EL (cell line): ENCODE measurements at regions not wholly inside any gene's neighbourhood (a gene's known extent, or its start where the extent isn't known, plus 50 kb on each side); places are given as distances from the start of the nearest gene placed in this dataset.

Experiments used
- DNase-seq: peaks from one replicate; pipeline ENCODE4 v3.0.0-alpha.2; 2016

- DNase-seq, result no peak
Measured at GRCh38 chr9:28887188-28887884, 1314.1 kb upstream of the C9orf72 start.

GRCh38 chr9:28888806-28889205 is 1315.5 kb upstream of the C9orf72 start:
- DNase-seq, result no peak

DNA sequence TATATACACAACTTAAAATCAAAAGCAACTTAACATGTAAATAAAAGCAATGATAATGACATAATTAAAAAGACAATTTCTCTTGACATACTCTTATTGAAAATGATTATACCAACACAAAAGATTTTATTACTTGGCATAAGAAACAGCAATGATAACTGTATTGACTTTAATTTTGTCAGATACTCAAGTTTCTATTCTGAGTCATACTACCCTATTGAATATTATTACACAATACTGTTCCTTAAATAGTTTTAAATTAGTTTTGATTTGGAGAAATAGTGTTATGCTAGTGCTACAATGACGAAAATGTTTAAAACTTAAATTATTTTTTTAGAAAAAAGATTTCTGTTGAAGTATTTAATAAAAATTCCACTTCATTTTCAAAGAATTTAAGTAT is 1319.3 kb upstream of the C9orf72 start:
- DNase-seq, result no peak

DNA sequence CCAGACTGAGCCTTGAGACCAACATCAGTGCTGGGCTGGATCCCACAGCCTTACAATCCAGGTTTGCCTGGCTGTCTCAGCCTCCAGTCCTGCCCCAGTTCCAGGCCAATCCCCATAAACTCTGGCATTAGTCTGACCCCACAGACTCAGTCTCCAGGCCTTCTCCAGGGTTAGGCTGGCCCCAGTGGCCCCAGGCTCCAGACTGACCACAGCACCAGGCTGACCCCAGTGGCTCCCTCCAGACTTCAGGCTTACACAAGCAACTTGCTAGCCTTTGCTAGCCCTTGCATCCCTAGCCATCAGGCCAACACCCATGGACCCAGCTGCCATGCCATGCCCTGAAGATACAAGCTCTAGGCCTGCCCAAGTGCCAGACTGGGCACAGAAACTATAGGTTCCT is 1326.0 kb upstream of the C9orf72 start:
- no peak for DNase-seq

GRCh38 chr9:28899926-28900325 is 1326.6 kb upstream of the C9orf72 start:
- no peak for DNase-seq

- no peak for DNase-seq
Measured at GRCh38 chr9:28900406-28900805, 1327.1 kb upstream of the C9orf72 start.

DNA sequence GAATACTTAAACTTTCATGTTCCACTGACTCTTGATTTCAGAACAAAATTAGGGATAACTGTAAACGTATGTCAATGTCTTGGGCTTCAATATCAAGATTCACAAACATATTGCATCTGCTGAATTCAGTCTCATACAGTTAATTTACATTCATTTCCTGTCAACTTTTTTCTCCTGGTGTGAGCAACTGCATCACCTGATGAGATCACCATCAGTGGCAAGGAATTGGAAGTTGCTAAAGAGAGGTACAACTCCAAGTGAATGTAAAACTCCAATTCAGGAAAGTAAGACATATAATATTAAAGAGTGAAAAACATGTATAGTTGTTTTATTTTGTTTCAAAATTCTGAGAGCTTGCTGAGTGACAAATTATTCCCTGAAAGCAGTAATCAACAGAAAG is 1336.2 kb upstream of the C9orf72 start:
- DNase-seq, result no peak

DNA sequence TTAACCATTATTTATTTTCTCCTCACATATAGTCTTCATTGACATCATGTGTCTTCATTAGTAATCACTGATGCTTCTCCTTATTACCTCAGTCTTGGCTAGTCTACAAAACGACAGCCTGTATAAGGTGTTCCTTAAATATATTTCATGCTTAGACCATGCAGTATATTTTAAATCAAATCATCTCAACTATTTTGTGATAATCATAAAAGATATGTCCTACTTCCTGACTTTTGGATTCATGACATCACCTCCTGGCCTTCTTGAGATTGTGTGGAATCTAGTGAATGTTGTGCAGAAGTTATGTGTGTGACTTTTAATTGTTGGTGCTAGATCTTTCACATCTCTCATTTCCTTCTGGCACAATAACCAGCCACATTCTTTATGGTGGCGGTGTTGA is 1339.3 kb upstream of the C9orf72 start:
- no peak for DNase-seq

- no peak for DNase-seq
Measured at GRCh38 chr9:28915202-28915930, 1342.1 kb upstream of the C9orf72 start.

DNA sequence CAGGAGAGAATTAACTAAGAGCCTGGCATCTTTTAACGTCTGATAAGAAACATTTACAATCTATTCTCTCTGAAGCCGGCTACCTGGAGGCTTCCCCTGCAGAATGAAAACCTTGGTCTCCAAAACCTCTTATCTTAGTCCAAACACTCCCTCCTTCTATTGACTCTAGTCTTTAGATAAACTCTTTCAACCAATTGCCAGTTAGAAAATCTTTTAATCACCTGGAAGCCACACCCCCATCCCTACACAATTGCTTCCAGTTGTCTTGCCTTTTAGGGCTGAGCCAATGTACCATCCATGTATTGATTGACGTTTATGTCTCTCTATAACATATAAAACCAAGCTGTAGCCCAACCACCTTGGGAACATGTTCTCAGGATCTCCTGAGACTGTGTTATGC is 1343.1 kb upstream of the C9orf72 start:
- no peak for DNase-seq

- DNase-seq, result no peak
Measured at GRCh38 chr9:28921857-28922500, 1348.7 kb upstream of the C9orf72 start.

- DNase-seq, result no peak
Measured at GRCh38 chr9:28922891-28923290, 1349.6 kb upstream of the C9orf72 start.

DNA sequence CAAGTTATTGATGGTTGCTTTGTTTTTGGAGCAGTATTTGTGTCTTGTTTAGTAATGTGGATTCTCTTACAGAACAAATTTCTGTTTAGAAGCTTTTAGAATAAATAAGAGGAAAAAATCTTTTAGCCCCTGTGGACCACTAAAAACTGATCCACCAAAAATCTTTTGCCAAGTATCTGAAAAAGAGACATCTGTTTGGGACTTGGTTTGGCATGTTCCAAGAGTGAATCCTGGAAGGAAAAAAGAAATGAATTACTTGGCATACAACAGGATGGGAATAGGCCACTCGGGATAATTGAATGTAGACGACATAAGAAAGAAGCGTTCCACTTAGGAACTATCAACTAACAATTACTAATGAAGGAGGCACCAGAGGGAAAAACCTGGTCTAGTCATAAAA is 1350.1 kb upstream of the C9orf72 start:
- DNase-seq, result no peak

GRCh38 chr9:28925157-28925556 is 1351.9 kb upstream of the C9orf72 start:
- DNase-seq, result no peak

- DNase-seq, result no peak
Measured at GRCh38 chr9:28926306-28926705, 1353.0 kb upstream of the C9orf72 start.

GRCh38 chr9:28927691-28928090 is 1354.4 kb upstream of the C9orf72 start:
- no peak for DNase-seq

- DNase-seq, result no peak
Measured at GRCh38 chr9:28929433-28929832, 1356.2 kb upstream of the C9orf72 start.

DNA sequence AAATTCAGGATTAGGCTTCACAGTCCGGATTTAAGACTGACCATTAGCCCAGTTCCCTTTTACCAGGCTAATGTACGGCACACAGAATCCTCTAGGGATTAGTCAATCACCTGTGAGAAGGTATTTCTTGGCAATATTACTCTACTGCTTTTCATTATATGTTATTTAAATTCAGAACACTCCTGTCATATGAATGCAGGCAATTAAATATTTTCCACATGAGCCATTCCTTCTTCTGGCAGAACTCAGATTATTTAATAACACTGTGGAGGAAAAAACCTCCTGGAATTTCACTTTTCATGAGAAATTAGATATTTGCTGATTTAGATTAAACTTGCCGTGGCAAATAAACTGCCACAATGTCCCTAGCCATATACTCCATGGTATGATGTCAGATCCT is 1357.5 kb upstream of the C9orf72 start:
- DNase-seq, result no peak

- no peak for DNase-seq
Measured at GRCh38 chr9:28934111-28934510, 1360.8 kb upstream of the C9orf72 start.

- DNase-seq, result no peak
Measured at GRCh38 chr9:28938981-28939380, 1365.7 kb upstream of the C9orf72 start.

DNA sequence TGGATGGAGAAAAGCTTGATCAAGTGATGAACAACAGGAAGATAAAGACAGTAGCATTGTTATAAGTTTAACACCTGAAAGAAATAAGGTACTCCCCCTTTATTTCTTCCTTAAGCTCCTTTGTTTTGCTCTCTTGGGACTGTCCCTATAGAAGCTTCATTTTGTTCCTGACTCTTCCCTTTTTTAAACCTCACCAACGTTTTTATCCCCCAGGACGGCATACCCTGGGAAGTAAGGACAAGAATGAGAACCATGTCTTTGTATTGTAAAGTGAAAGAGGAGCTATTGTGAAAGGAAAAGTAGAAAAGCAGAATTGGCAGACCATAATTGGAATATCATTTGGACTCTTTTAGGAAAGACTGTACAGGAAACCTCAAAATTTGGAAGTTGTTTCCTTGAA is 1368.6 kb upstream of the C9orf72 start:
- no peak for DNase-seq

DNA sequence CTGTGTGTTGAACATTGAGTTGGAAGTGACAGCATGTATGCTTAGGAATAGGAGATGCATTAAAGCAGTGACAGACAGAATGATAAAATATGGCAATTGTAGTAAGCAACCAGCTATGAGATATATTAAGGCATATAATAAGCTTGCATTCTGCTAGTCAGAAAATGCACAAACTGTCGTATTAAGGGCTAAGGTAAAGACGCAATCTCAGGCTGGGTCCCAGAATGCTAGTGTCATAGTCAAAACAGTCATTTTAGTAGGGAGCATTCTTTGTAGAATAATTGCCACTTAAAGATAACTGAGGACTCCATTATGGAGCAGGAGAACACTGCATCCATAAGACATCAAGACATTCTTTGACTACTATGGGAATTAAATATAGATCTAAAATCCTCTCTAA is 1369.7 kb upstream of the C9orf72 start:
- DNase-seq, result no peak

DNA sequence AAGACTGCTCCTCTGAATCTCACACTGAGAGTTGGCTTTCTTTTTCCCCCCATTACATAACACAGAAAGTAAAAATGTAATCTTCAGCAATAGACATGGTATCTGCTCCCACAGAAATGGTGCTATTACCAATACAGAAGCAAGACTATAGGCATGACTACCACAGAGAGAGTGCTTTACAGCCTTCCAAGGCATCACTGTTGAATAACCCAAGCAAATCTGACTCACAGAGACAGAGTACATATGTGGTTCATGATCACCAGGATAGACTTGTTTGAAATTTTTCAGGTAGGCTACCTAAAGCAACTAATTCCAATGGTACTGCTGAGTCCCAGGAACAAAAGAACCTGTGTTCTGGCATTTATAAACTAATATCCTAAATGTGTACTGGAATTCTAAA is 1373.4 kb upstream of the C9orf72 start:
- no peak for DNase-seq

DNA sequence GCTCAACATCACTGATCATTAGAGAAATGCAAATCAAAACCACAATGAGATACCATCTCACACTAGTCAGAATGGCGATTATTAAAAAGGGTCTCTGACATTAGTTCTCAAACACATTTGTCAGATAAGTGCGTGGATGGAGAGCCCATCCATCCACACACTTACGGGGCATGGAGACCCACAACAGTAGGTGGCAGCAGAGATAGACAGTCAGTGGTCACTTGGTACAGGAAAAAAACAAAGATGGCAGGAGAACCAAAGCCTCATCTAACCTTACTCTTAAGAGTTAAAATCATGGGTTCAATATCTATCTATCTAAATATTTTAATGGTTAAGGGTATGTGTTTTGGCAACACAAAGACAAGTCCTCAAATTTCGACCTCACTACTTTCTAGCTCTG is 1378.7 kb upstream of the C9orf72 start:
- DNase-seq, result no peak
